K562 (cell line): ENCODE measurements at regions not wholly inside any gene's neighbourhood (a gene's known extent, or its start where the extent isn't known, plus 50 kb on each side); places are given as distances from the start of the nearest gene placed in this dataset.

Experiments
- ATAC-seq: fragments of 200-7000 bp; cut with Tn5 transposase; 3 replicates; pipeline ENCODE4 v1.9.1; 2020; ENCODE audit warnings: moderate library complexity
- BruUV-seq: library from RNA; stranded (reverse); fragments of 400-500 nt; replicated peaks from 2 replicates; lab custom pipeline; 2021; lab: Mats Ljungman, UMichigan
- CTCF ChIA-PET: fragments of 300-600 bp; formaldehyde crosslinking; extraction: SDS; loops from one replicate; lab custom pipeline; 2021; ENCODE audit warnings: low intra/inter-chr PET ratio; lab: Yijun Ruan, JAX
- POLR2A ChIA-PET: fragments of 300-600, 350-650 bp; sonication (Branson Sonifier 250); formaldehyde crosslinking; extraction: SDS; loops from one replicate; lab custom pipeline; 2021; ENCODE audit warnings: antibody characterized with exemption, inconsistent platforms; lab: Yijun Ruan, JAX
- DNase-seq, 4 experiments: peaks; one replicate each; pipeline versions ENCODE4 v3.0.0 to v3.0.0-alpha.2; 2011 to 2018; ENCODE audit warnings: low spot score in 3 of 4, mixed read lengths in 3 of 4; ENCODE audit errors: extremely low read depth in 1 of 4
- FAIRE-seq: peaks from 2 replicates; lab custom pipeline; 2011; peaks lifted over from hg19 to GRCh38; lab: Jason Lieb, UNC
- H2AFZ ChIP-seq: 2 replicates; pipeline ENCODE4 v1.6.0; 2011; ENCODE audit warnings: low read depth, low read length, control low read depth, inconsistent platforms
- H3K27ac ChIP-seq: fragments of 200-600 bp; 3 replicates; pipeline ENCODE4 v1.8.0; 2011; ENCODE audit warnings: low read depth, mild to moderate bottlenecking, control low read depth, inconsistent platforms, low read length, moderate library complexity, mixed read lengths; ENCODE audit errors: extremely low read depth
- H3K27me3 ChIP-seq, 2 experiments: fragments of 300-600 bp in 1 of 2; 2 replicates in 1 of 2; 3 replicates in 1 of 2; pipeline versions ENCODE4 v1.6.0 to v1.8.0; 2011; ENCODE audit warnings: inconsistent platforms in 2 of 2, low read length in 2 of 2, mild to moderate bottlenecking in 1 of 2, mixed read lengths in 1 of 2, moderate library complexity in 1 of 2; ENCODE audit not compliant: control insufficient read depth in 2 of 2, insufficient read depth in 2 of 2
- H3K36me3 ChIP-seq: fragments of 300-600 bp; 3 replicates; pipeline ENCODE4 v1.8.0; 2011; ENCODE audit warnings: mild to moderate bottlenecking, low read length, inconsistent platforms; ENCODE audit not compliant: control insufficient read depth, insufficient read depth
- H3K4me1 ChIP-seq, 2 experiments: fragments of 200-600 bp in 1 of 2; replicated peaks in 1 of 2; 2 replicates in 1 of 2; 3 replicates in 1 of 2; pipeline versions ENCODE4 v1.5.1 to v1.8.0; 2011; ENCODE audit warnings: inconsistent platforms in 2 of 2, low read length in 2 of 2, mild to moderate bottlenecking in 1 of 2, mixed read lengths in 1 of 2, moderate library complexity in 1 of 2; ENCODE audit not compliant: control insufficient read depth in 2 of 2, insufficient read depth in 2 of 2
- H3K4me2 ChIP-seq: 2 replicates; pipeline ENCODE4 v1.6.1; 2011; ENCODE audit warnings: low read length, control low read depth, inconsistent platforms, mixed read lengths; ENCODE audit not compliant: insufficient read depth
- H3K4me3 ChIP-seq: fragments of 200-600 bp; sonication (generic), shearing (Covaris generic); 2 replicates; pipeline ENCODE4 v1.5.1; 2016; ENCODE audit warnings: control low read depth, inconsistent platforms
- H3K79me2 ChIP-seq: fragments of 200-600 bp; 3 replicates; pipeline ENCODE4 v1.8.0; 2011; ENCODE audit warnings: low read length, inconsistent platforms; ENCODE audit not compliant: control insufficient read depth, insufficient read depth
- H3K9ac ChIP-seq, 2 experiments: 2 replicates each; pipeline versions ENCODE4 v1.6.0 to v1.6.1; 2011; ENCODE audit warnings: low read depth in 2 of 2, low read length in 2 of 2, control low read depth in 1 of 2, inconsistent platforms in 1 of 2, mild to moderate bottlenecking in 1 of 2, mixed read lengths in 1 of 2; ENCODE audit not compliant: insufficient read depth in 1 of 2
- H3K9me1 ChIP-seq: one replicate; pipeline ENCODE4 v1.6.0; 2011; ENCODE audit warnings: inconsistent platforms, mild to moderate bottlenecking, low read length, moderate library complexity; ENCODE audit not compliant: control insufficient read depth, insufficient read depth
- H3K9me3 ChIP-seq: replicated peaks from 2 replicates; pipeline ENCODE4 v1.5.1; 2011; ENCODE audit warnings: low read depth, low read length, inconsistent platforms; ENCODE audit not compliant: control insufficient read depth, insufficient read depth
- H4K20me1 ChIP-seq: replicated peaks from 2 replicates; pipeline ENCODE4 v1.6.1; 2011; ENCODE audit warnings: low read length, inconsistent platforms, mixed read lengths; ENCODE audit not compliant: control insufficient read depth, insufficient read depth
- CEBPG ChIP-seq, 3 experiments: fragments of 200-800 bp in 1 of 3; sonication (Bioruptor generic) in 1 of 3; sonication (generic) in 1 of 3; formaldehyde crosslinking in 1 of 3; IDR thresholded peaks in 2 of 3; conservative IDR thresholded peaks in 1 of 3; 2 replicates each; pipeline versions ENCODE4 v1.6.1 to v1.8.0; 2016 to 2022; ENCODE audit warnings: missing compliant biosample characterization in 2 of 3, missing genetic modification characterization in 2 of 3, mild to moderate bottlenecking in 1 of 3, missing genetic modification reagents in 1 of 3
- PYGO2 ChIP-seq: fragments of 450-650 bp; IDR thresholded peaks from 2 replicates; pipeline ENCODE4 v1.6.1; 2016; ENCODE audit warnings: mild to moderate bottlenecking, missing genetic modification characterization, moderate library complexity, missing compliant biosample characterization
- THRAP3 ChIP-seq: fragments of 450-650 bp; IDR thresholded peaks from 2 replicates; pipeline ENCODE4 v1.6.1; 2016; ENCODE audit warnings: mild to moderate bottlenecking, inconsistent platforms, borderline replicate concordance
- WGBS: fragments of 100-300 bp; shearing (Covaris generic); methylation state at CpG from one replicate; pipeline ENCODE4 v1.1.6; 2016; ENCODE audit warnings: low coverage, mixed read lengths; ENCODE audit not compliant: insufficient coverage; ENCODE audit errors: missing lambda C conversion rate; 5-methylcytosine and 5-hydroxymethylcytosine counted together
- in situ Hi-C: fragments of 300-500 bp; cut with MboI; formaldehyde crosslinking; loops from 4 replicates; pipeline ENCODE4 v1.15.0; 2018; ENCODE audit warnings: inconsistent platforms, mixed read lengths
- intact Hi-C: fragments of 100-400 bp; cut with micrococcal nuclease; formaldehyde crosslinking; loops from 2 replicates; pipeline ENCODE4 v1.14.2; 2022
- TF ChIP-seq, protein P1 (sequence below), 2 experiments: fragments of 450-650 bp in 1 of 2; sonication (generic) in 1 of 2; formaldehyde crosslinking in 1 of 2; IDR thresholded peaks; 2 replicates each; pipeline versions ENCODE4 v1.7.1 to v1.9.0; 2016 to 2022; ENCODE audit warnings: inconsistent platforms in 1 of 2, mild to moderate bottlenecking in 1 of 2, missing genetic modification reagents in 1 of 2

DNA sequence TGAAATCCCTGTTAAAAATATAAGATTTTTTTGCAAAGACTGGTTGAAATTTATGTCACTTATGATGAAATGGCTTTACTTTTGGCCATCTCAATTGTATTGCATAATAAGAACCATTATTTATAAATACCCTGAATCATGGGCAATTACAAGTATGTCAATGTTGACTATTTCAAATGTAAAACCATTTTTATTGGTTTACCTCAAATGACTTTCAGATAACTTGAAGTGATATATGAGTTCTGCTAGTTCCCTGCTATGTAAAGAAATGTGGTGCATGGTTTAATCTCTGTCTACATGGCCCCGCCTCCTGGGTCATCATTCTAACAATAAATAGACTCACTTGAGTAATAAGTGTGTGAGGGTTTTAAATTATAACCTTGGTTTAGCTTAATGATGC is 275.6 kb upstream of the PREP start:
- no peaks in the 10 kb centered on the region for H3K4me1 ChIP-seq
- no peak overlapping the region for H3K4me3 ChIP-seq
- no peak overlapping the region for H3K9ac ChIP-seq
- POLR2A ChIA-PET, result no interaction called here
- H3K9me3 ChIP-seq, result no peaks in the 10 kb centered on the region
- WGBS, result 0% methylated on average over 1 of the region's 1 CpG
- FAIRE-seq, result no peak
- intact Hi-C loops, result no loop called here
- no peaks in the 10 kb centered on the region for H3K36me3 ChIP-seq
- no TSS peak for BruUV-seq
- in situ Hi-C loops, result no loop called here
- H3K27me3 ChIP-seq, result peaks cover 0 to 2% of the 10 kb centered on the region in 2 experiments; a peak in 1 of 5 replicates
- no peaks in the 10 kb centered on the region for H4K20me1 ChIP-seq
- H2AFZ ChIP-seq, result no peak overlapping the region
- H3K27ac ChIP-seq, result no peak overlapping the region
- H3K4me2 ChIP-seq, result no peak overlapping the region
- CTCF ChIA-PET, result no interaction called here
- DNase-seq, result no peak
- no peaks in the 10 kb centered on the region for H3K79me2 ChIP-seq
- TF ChIP-seq THRAP3, result no peak
- TF ChIP-seq CEBPG (CRISPR knock-in tag; IDR thresholded peaks at IDR 0.05), result no peak
- peak in 1 of 2 experiments; percentile 48; a peak in 2 of 4 replicates for TF ChIP-seq CEBPG (tag; conservative IDR thresholded peaks at IDR 0.05 in 1 of 2, IDR thresholded peaks at IDR 0.05 in 1 of 2)
- no peaks in the 10 kb centered on the region for H3K9me1 ChIP-seq
- ATAC-seq, result no peak

DNA sequence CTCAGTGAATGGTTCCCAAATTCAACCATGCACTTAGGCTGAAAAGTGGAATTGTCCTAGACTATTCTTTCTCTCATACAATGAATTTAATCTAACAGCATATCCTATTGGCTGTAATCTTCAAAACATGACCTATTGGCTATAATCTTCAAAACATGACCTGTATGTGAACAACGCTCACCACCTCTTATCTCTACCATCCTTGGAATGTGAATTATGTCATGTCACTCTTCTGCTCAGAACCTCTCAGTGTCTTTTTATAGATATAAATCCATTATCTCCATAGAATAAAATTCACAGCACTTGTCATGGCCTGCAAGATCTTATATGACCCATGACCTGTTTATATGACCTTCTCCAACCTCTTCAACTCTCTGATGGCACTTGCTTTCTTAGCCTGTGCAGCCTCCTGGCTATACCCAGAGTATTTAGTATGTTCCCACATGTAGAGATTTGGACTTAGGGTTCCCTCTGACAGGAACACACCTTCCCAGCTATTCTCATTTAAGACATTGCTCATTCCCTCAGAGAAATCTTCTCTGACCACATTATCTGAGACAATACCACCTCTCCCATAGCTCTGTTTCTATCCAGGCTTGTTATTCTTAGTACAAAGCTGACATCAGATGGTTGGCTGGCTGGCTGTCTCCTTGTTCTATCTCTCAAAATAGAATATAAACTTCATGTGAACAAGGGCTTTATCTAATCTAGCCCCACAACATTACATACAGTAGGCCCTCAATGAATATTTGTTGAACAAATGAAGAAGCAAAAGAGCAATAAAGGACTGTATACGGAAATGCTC is 275.0 kb upstream of the PREP start:
- Histone ChIP-seq H3K9me3 (no peaks in the 10 kb centered on the region), H3K9me1 (no peaks in the 10 kb centered on the region), H3K4me1 (no peaks in the 10 kb centered on the region), H3K27ac (no peak overlapping the region), H2AFZ (no peak overlapping the region), H3K79me2 (no peaks in the 10 kb centered on the region), H3K4me2 (no peak overlapping the region), H4K20me1 (no peaks in the 10 kb centered on the region), H3K36me3 (no peaks in the 10 kb centered on the region), H3K4me3 (no peak overlapping the region), H3K9ac (no peak overlapping the region), H3K27me3 (peaks cover 0 to 2% of the 10 kb centered on the region in 2 experiments; a peak in 1 of 5 replicates)
- no TSS peak for BruUV-seq
- CTCF ChIA-PET, result no interaction called here
- 6% methylated on average over 2 of the region's 2 CpGs for WGBS
- POLR2A ChIA-PET, result no interaction called here
- in situ Hi-C loops, result no loop called here
- intact Hi-C loops, result no loop called here
- FAIRE-seq, result no peak
- ATAC-seq, result no peak
- DNase-seq, result no peak
- TF ChIP-seq, protein P1, sequence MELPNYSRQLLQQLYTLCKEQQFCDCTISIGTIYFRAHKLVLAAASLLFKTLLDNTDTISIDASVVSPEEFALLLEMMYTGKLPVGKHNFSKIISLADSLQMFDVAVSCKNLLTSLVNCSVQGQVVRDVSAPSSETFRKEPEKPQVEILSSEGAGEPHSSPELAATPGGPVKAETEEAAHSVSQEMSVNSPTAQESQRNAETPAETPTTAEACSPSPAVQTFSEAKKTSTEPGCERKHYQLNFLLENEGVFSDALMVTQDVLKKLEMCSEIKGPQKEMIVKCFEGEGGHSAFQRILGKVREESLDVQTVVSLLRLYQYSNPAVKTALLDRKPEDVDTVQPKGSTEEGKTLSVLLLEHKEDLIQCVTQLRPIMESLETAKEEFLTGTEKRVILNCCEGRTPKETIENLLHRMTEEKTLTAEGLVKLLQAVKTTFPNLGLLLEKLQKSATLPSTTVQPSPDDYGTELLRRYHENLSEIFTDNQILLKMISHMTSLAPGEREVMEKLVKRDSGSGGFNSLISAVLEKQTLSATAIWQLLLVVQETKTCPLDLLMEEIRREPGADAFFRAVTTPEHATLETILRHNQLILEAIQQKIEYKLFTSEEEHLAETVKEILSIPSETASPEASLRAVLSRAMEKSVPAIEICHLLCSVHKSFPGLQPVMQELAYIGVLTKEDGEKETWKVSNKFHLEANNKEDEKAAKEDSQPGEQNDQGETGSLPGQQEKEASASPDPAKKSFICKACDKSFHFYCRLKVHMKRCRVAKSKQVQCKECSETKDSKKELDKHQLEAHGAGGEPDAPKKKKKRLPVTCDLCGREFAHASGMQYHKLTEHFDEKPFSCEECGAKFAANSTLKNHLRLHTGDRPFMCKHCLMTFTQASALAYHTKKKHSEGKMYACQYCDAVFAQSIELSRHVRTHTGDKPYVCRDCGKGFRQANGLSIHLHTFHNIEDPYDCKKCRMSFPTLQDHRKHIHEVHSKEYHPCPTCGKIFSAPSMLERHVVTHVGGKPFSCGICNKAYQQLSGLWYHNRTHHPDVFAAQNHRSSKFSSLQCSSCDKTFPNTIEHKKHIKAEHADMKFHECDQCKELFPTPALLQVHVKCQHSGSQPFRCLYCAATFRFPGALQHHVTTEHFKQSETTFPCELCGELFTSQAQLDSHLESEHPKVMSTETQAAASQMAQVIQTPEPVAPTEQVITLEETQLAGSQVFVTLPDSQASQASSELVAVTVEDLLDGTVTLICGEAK (IDR thresholded peaks at IDR 0.05), result no peak
- TF ChIP-seq, protein P1 (CRISPR knock-in tag; IDR thresholded peaks at IDR 0.05), result no peak
- no peak for TF ChIP-seq PYGO2 (tag)
